ENCODE measurements at regions not wholly inside any gene's neighbourhood (a gene's known extent, or its start where the extent isn't known, plus 50 kb on each side); places are given as distances from the start of the nearest gene placed in this dataset.

DNA sequence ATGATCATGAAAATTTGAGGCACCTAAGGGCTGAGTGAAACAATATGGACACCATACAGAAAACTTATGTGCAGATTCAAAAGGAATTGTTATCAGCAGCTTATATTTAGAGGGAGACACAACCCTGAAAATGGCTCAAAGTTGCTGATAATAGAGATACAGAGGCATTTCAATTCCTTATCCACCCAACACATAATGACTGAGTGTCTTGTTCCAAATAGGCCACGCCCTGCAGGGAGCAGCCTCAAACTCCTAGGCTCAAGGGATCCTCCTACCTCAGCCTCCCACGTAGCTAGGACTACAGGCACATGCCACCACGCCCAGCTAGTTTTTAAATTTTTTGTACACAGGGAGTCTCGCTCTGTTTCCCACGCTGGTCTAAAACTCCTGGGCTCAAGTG is 79.0 kb downstream of the LBH start:
- Histone ChIP-seq H3K9me3 (no peaks in the 10 kb centered on the region), H3K4me1 (peaks cover 0 to 4% (median 0%) of the 10 kb centered on the region in 3 donors), H3K36me3 (no peaks in the 10 kb centered on the region), H3K27ac (no peak overlapping the region), H3K4me3 (no peak overlapping the region), H3K27me3 (no peaks in the 10 kb centered on the region)
- TF ChIP-seq, protein P1, sequence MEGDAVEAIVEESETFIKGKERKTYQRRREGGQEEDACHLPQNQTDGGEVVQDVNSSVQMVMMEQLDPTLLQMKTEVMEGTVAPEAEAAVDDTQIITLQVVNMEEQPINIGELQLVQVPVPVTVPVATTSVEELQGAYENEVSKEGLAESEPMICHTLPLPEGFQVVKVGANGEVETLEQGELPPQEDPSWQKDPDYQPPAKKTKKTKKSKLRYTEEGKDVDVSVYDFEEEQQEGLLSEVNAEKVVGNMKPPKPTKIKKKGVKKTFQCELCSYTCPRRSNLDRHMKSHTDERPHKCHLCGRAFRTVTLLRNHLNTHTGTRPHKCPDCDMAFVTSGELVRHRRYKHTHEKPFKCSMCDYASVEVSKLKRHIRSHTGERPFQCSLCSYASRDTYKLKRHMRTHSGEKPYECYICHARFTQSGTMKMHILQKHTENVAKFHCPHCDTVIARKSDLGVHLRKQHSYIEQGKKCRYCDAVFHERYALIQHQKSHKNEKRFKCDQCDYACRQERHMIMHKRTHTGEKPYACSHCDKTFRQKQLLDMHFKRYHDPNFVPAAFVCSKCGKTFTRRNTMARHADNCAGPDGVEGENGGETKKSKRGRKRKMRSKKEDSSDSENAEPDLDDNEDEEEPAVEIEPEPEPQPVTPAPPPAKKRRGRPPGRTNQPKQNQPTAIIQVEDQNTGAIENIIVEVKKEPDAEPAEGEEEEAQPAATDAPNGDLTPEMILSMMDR (IDR thresholded peaks at IDR 0.05): no peak
- TF ChIP-seq POLR2A (IDR thresholded peaks at IDR 0.05): no peak
- intact Hi-C loops (cut with DNase I): no loop called here
- no peak for DNase-seq
- 89 to 98% methylated on average over 5 of the region's 5 CpGs for WGBS, 2 donors

DNA sequence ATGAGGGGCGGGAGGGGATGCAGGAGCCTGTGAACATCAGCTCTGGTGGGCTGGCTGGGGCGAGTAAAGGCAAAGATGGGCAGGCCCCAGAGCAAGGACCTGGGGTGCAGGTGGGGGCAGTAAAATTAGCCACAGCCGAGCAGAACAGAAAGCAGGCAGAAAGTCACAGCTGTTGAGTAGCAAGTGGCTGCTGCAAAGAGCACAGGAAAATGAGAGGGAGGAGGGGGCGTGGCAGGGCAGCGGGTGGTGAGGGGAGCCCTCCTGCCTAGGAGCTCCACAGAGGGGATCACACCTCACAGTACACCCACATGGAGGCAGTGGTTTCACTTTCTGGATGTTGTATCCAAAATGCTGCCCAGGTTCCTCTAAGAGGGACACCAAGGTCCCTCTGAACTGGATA is 79.6 kb downstream of the LBH start:
- Histone ChIP-seq H3K36me3 (no peaks in the 10 kb centered on the region), H3K27ac (no peak overlapping the region), H3K4me3 (no peak overlapping the region), H3K27me3 (no peaks in the 10 kb centered on the region), H3K4me1 (peaks cover 0 to 8% (median 0%) of the 10 kb centered on the region in 3 donors), H3K9me3 (no peaks in the 10 kb centered on the region)
- TF ChIP-seq POLR2A (IDR thresholded peaks at IDR 0.05): no peak
- TF ChIP-seq, protein P1 (IDR thresholded peaks at IDR 0.05): no peak
- intact Hi-C loops (cut with DNase I): no loop called here
- no peak for DNase-seq
- whole genome bisulfite sequencing, 2 donors: 81 to 95% methylated on average over 5 of the region's 5 CpGs

DNA sequence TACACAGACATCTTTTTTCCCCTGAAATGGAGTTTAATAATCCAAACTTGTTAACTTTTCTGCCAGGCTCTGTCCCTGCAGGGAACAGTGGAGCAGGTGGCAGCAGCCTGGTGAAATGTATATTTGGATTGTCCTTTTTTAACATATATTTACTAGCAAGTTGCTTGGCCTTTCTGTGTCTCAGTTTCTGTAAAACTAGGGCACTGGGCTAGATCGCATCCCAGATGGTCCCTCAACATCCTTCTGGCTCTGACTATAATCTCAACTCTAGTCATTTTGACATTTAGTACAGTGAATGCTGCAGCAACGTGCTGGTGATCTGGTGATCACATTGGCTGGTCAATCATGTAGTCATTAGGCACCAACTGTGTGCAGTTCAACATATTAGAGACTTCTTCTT is 80.4 kb downstream of the LBH start:
- Histone ChIP-seq H3K27me3 (no peaks in the 10 kb centered on the region), H3K4me1 (peaks cover 0 to 8% (median 0%) of the 10 kb centered on the region in 3 donors), H3K27ac (no peak overlapping the region), H3K36me3 (no peaks in the 10 kb centered on the region), H3K4me3 (no peak overlapping the region), H3K9me3 (no peaks in the 10 kb centered on the region)
- WGBS, 2 donors: 90 to 100% methylated on average over 2 of the region's 2 CpGs
- DNase-seq: no peak
- TF ChIP-seq, protein P1 (IDR thresholded peaks at IDR 0.05): no peak
- no peak for TF ChIP-seq POLR2A (IDR thresholded peaks at IDR 0.05)
- intact Hi-C loops (cut with DNase I): no loop called here

DNA sequence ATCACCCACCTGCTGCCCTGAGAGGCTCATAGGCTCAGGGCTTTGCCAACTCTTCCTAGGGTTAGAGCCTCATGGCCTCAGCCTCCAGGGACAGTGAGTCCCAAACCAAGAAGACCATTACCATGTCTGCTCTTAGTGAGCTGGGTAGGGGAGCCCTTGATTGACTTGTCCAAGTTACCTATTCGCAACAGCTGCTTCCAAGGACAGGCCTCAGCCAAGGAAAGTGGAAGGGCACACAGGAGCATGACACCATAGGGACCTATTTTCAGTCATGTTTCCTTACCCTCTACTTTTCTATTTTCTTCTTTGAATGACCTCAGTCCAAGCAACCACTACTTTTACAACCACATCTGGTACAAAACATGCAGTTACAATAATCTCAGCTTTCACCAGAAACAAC is 81.6 kb downstream of the LBH start:
- 89 to 100% methylated on average over 1 of the region's 1 CpG for WGBS, 2 donors
- no peaks in the 10 kb centered on the region for H3K9me3 ChIP-seq
- no peak overlapping the region for H3K27ac ChIP-seq
- H3K4me3 ChIP-seq: no peak overlapping the region
- no peak for TF ChIP-seq POLR2A (IDR thresholded peaks at IDR 0.05)
- TF ChIP-seq, protein P1 (IDR thresholded peaks at IDR 0.05): no peak
- intact Hi-C loops (cut with DNase I): no loop called here
- H3K27me3 ChIP-seq: no peaks in the 10 kb centered on the region
- peaks cover 0 to 8% (median 0%) of the 10 kb centered on the region in 3 donors for H3K4me1 ChIP-seq
- DNase-seq: no peak
- no peaks in the 10 kb centered on the region for H3K36me3 ChIP-seq

DNA sequence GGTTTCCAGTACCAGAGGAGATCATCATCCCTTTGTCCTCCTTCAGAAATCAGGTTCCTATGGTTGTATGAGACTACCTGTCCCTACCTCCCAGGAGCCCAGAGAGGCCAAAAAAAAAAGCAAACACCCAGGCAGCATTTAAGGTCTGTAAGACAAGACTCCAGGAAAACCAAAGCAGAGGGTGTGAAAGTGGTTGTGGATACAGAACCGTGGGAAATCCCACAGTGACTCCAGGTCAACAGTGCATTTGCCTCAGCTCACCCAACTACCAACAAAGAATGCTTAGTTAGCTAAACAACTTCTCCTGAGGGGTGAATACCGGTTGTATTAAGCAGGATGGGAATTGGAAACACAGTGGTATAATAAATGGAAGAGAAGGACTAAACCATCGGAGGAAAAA is 83.6 kb downstream of the LBH start:
- Histone ChIP-seq H3K36me3 (no peaks in the 10 kb centered on the region), H3K4me3 (no peak overlapping the region), H3K4me1 (peaks cover 0 to 8% (median 0%) of the 10 kb centered on the region in 3 donors), H3K27ac (no peak overlapping the region), H3K9me3 (no peaks in the 10 kb centered on the region), H3K27me3 (no peaks in the 10 kb centered on the region)
- 75 to 92% methylated on average over 3 of the region's 3 CpGs for WGBS, 2 donors
- intact Hi-C loops (cut with DNase I): no loop called here
- no peak for DNase-seq
- no peak for TF ChIP-seq POLR2A (IDR thresholded peaks at IDR 0.05)
- TF ChIP-seq, protein P1 (IDR thresholded peaks at IDR 0.05): no peak
